GM21825 (cell line): ENCODE measurements at regions not wholly inside any gene's neighbourhood (a gene's known extent, or its start where the extent isn't known, plus 50 kb on each side); places are given as distances from the start of the nearest gene placed in this dataset.
"Not testable (repeated sequence)": the region's sequence is repeated elsewhere in the genome, so short reads cannot be mapped to it uniquely, and the experiment has no call there.

Experiments used
- ATAC-seq: cut with Tn5 transposase; IDR thresholded peaks from one replicate; pipeline ENCODE4 v1.9.1; 2021; ENCODE audit warnings: mild to moderate bottlenecking, moderate library complexity; ENCODE audit not compliant: unreplicated experiment

DNA sequence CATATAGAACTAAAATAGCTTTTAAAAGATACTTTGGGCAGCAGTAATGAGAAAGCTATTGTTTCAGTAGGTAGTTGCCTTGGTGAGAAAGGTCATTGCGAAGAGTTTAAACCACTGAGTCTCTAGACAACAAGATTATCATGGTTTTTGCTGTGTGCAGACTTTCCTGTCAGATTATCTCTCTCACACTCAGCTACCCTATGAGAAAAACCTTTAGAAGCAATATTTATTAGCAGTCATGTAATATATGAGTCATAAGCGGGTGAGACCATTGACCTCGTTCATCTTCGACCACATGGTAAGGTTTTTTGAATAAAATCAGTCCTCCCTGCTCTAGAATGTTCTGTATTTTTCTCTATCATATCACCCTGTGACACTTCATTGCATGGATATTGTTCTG is 59.9 kb downstream of the GPR65 start:
- no peak for ATAC-seq

DNA sequence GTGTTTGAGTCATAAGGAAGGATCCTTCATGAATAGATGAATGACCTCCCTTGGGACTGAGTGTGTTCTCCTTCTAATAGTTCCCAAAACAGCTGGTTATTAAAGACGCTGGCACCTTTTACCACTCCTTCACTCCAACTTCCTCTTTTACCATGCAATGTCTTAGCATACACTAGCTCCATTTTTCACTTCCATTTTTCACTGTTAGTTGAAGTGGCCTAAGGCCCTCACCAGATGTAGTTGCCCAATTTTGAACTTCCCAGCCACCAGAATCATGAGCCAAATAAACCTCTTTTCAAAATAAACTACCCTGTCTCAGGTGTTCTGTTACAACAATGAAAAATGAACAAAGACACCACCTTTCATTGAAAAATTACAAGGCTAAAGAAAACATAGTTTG is 64.7 kb downstream of the GPR65 start:
- ATAC-seq, result no peak

DNA sequence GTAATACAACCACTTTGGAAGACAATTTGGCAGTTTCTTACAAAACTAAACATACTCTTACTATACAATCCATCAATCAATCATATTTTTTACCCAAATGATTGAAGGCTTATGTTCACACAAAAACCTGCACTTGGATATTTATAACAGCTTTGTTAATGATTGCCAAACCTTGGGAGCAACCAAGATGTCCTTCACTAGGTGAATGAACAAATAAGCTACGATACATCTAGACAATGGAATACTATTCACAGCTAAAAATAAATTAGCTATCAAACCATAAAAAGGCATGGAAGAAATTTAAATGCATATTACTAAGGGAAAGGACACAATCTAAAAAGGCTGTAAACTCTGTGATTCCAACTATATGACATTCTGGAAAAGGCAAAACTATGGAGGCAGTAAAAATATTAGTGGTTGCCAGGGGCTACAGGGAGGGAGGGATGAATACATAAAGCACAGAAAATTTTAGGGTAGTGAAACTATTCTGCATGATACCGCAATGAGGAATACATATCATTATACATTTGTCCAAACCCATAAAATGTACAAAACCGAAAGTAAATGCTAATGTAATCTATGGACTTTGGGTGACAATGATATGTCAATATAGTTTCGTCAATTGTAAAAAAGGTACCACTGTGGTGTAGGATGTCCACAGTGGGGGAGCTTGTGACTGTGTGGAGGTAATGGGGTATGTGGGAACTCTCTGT is 70.5 kb downstream of the GPR65 start:
- ATAC-seq, result no peak

DNA sequence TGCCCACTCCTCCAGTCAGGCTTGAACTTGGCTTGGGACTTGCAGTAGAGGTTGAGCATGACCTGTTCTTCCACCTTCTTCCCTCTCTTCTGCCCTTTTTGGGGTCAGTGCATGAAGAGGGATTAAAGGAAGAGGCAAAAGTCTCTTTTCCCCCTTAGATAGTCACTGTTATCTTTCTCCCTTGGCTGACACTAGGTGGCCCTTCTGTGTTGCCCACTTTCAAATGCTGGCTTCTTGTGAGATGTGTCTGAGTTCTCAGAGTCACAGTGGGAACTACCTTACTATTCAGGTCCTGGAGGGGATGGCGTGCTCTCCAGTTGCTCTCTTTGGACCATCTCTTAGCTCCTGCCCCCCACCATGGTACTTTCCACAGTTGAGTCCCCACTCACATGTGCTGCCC is 73.6 kb downstream of the GPR65 start:
- no peak for ATAC-seq

DNA sequence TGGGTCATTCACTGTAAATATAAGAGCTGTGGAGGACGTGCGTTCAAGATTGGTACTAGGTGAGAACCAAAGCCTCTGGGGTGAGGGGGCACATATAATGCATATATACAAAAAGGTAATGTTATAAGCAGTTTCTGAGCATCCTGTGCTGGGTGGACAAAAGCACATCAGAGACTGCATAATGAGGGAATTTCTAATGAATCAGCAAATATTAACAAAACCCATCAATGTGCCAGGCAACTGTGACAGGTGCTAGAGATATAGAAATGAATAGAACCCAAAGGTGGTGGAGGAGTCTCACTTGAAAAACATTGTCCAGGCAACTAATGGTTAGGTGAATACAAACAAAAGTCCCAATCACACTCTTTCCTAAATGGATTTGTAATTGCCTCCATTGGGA is 74.7 kb downstream of the GPR65 start:
- ATAC-seq, result no peak

DNA sequence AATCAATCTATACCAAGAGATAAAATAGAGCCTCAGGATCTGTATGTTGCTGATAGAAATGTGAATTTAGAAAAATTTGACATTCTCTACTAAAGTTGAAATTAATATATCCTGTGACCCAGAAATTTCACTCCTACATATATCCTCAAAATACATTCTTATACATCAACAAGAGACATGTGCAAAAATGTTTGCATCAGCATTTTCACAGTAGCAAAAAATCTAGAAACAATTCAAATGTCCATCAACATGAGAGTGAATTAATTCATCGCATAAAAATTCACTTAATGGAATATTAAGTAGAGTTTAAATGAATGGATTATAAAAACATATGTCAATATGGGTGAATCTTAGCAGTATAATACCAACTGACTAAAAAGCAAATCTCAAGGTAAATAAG is 80.8 kb downstream of the GPR65 start:
- ATAC-seq, result no peak

GRCh38 chr14:88089445-88089844 is 84.5 kb downstream of the GPR65 start:
- ATAC-seq, result no peak

- no peak for ATAC-seq
These were observed 87.6 kb downstream of the GPR65 start for GRCh38 chr14:88092529-88092928.

GRCh38 chr14:88095791-88096190 is 90.9 kb downstream of the GPR65 start:
- no peak for ATAC-seq

- ATAC-seq, result no peak
These were observed 93.2 kb downstream of the GPR65 start for GRCh38 chr14:88098163-88098562.

- no peak for ATAC-seq
These were observed 99.8 kb downstream of the GPR65 start for GRCh38 chr14:88104710-88105109.

GRCh38 chr14:88106377-88106776 is 101.4 kb downstream of the GPR65 start:
- no peak for ATAC-seq

DNA sequence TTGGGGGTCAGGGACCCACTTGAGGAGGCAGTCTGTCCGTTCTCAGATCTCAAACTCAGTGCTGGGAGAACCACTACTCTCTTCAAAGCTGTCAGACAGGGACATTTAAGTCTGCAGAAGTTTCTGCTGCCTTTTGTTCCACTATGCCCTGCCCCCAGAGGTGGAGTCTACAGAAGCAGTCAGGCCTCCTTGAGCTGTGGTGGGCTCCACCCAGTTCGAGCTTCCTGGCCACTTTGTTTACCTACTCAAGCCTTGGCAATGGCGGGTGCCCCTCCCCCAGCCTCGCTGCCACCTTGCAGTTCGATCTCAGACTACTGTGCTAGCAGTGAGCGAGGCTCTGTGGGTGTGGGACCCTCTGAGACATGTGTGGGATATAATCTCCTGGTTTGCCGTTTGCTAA is 122.7 kb downstream of the GPR65 start:
- not testable (repeated sequence) for ATAC-seq

DNA sequence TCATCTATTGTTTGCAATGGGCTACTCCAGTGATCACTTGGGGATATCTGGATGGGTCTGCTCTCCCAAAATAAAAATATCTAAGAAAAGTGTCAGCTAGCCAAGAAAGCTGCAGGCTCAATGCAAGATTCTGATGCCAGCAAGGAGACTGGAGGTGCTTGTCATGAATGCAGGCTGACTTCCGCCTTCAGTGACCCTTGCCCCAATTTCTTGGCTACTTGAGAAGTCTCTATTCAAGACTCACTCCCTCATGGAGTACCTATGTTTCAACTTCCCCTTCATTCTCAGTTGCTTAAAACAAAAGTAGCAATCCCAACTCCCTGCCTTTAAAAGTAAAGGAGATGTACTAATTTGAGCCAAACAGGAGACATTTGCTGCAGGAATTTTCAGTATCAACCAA is 123.9 kb downstream of the GPR65 start:
- no peak for ATAC-seq

- peak; percentile 78 for ATAC-seq
These were observed 124.5 kb downstream of the GPR65 start for GRCh38 chr14:88129306-88130056.

GRCh38 chr14:88130057-88130432 is 125.1 kb downstream of the GPR65 start:
- no peak for ATAC-seq
